SK-N-SH treated with all-trans-retinoic acid at 6 μM for 48 hours (cell line): ENCODE measurements at regions not wholly inside any gene's neighbourhood (a gene's known extent, or its start where the extent isn't known, plus 50 kb on each side); places are given as distances from the start of the nearest gene placed in this dataset.

ENCODE experiments used
- ARNTL ChIP-seq: fragments of 450-650 bp; formaldehyde crosslinking; IDR thresholded peaks from 2 replicates; pipeline ENCODE4 v1.5.0; 2020; ENCODE audit warnings: low read depth, mild to moderate bottlenecking, moderate library complexity, borderline replicate concordance
- CSDC2 ChIP-seq: fragments of 250-450 bp; sonication (Bioruptor Pico); IDR thresholded peaks from 2 replicates; pipeline ENCODE4 v1.5.0; 2020; ENCODE audit warnings: mild to moderate bottlenecking, moderate library complexity
- PATZ1 ChIP-seq: fragments of 250-450 bp; sonication (Bioruptor Pico); IDR thresholded peaks from 2 replicates; pipeline ENCODE4 v1.8.0; 2020; ENCODE audit warnings: mild to moderate bottlenecking, moderate library complexity, borderline replicate concordance
- POU6F1 ChIP-seq: fragments of 250-450 bp; sonication (Bioruptor Pico); IDR thresholded peaks from 2 replicates; pipeline ENCODE4 v1.8.0; 2021; ENCODE audit warnings: low read depth, mild to moderate bottlenecking, moderate library complexity, borderline replicate concordance
- RARB ChIP-seq: fragments of 250-450 bp; sonication (Bioruptor Pico); IDR thresholded peaks from 2 replicates; pipeline ENCODE4 v1.8.0; 2021; ENCODE audit warnings: mild to moderate bottlenecking, moderate library complexity
- TCF4 ChIP-seq: fragments of 250-450 bp; sonication (Bioruptor Pico); IDR thresholded peaks from 2 replicates; pipeline ENCODE4 v1.8.0; 2021; ENCODE audit warnings: mild to moderate bottlenecking, moderate library complexity, borderline replicate concordance
- ZFP3 ChIP-seq: fragments of 250-450 bp; sonication (Bioruptor Pico); IDR thresholded peaks from 2 replicates; pipeline ENCODE4 v1.5.0; 2020; ENCODE audit warnings: mild to moderate bottlenecking, moderate library complexity
- ZFP30 ChIP-seq: fragments of 450-650 bp; formaldehyde crosslinking; IDR thresholded peaks from 2 replicates; pipeline ENCODE4 v1.5.0; 2022; ENCODE audit warnings: mild to moderate bottlenecking, moderate library complexity
- ZNF8 ChIP-seq: fragments of 450-650 bp; formaldehyde crosslinking; IDR thresholded peaks from 2 replicates; pipeline ENCODE4 v1.5.0; 2020; ENCODE audit warnings: mild to moderate bottlenecking, moderate library complexity
- TF ChIP-seq, protein P1 (sequence below): fragments of 250-450 bp; sonication (Bioruptor Pico); IDR thresholded peaks from 2 replicates; pipeline ENCODE4 v1.5.1; 2020; ENCODE audit warnings: low read depth, mild to moderate bottlenecking, moderate library complexity
- TF ChIP-seq, protein P2 (sequence below): fragments of 250-450 bp; sonication (Bioruptor Pico); IDR thresholded peaks from 2 replicates; pipeline ENCODE4 v1.5.1; 2021; ENCODE audit warnings: mild to moderate bottlenecking, moderate library complexity

GRCh38 chr11:86132667-86133249, 63.9 kb upstream of the PICALM start:
- no peak for TF ChIP-seq ZFP3 (CRISPR knock-in tag)
- TF ChIP-seq RARB (CRISPR knock-in tag) = no peak
- TF ChIP-seq, protein P1, sequence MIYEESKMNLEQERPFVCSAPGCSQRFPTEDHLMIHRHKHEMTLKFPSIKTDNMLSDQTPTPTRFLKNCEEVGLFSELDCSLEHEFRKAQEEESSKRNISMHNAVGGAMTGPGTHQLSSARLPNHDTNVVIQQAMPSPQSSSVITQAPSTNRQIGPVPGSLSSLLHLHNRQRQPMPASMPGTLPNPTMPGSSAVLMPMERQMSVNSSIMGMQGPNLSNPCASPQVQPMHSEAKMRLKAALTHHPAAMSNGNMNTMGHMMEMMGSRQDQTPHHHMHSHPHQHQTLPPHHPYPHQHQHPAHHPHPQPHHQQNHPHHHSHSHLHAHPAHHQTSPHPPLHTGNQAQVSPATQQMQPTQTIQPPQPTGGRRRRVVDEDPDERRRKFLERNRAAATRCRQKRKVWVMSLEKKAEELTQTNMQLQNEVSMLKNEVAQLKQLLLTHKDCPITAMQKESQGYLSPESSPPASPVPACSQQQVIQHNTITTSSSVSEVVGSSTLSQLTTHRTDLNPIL (CRISPR knock-in tag) = no peak
- no peak for TF ChIP-seq ARNTL
- no peak for TF ChIP-seq ZNF8 (CRISPR knock-in tag)
- TF ChIP-seq TCF4 = no peak
- TF ChIP-seq CSDC2 (CRISPR knock-in tag) = no peak
- TF ChIP-seq PATZ1 = no peak
- TF ChIP-seq ZFP30 = no peak
- TF ChIP-seq POU6F1 (CRISPR knock-in tag) = no peak
- TF ChIP-seq, protein P2, sequence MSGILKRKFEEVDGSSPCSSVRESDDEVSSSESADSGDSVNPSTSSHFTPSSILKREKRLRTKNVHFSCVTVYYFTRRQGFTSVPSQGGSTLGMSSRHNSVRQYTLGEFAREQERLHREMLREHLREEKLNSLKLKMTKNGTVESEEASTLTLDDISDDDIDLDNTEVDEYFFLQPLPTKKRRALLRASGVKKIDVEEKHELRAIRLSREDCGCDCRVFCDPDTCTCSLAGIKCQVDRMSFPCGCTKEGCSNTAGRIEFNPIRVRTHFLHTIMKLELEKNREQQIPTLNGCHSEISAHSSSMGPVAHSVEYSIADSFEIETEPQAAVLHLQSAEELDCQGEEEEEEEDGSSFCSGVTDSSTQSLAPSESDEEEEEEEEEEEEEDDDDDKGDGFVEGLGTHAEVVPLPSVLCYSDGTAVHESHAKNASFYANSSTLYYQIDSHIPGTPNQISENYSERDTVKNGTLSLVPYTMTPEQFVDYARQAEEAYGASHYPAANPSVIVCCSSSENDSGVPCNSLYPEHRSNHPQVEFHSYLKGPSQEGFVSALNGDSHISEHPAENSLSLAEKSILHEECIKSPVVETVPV (CRISPR knock-in tag) = no peak
